ENCODE measurements at regions not wholly inside any gene's neighbourhood (a gene's known extent, or its start where the extent isn't known, plus 50 kb on each side); places are given as distances from the start of the nearest gene placed in this dataset.

DNA sequence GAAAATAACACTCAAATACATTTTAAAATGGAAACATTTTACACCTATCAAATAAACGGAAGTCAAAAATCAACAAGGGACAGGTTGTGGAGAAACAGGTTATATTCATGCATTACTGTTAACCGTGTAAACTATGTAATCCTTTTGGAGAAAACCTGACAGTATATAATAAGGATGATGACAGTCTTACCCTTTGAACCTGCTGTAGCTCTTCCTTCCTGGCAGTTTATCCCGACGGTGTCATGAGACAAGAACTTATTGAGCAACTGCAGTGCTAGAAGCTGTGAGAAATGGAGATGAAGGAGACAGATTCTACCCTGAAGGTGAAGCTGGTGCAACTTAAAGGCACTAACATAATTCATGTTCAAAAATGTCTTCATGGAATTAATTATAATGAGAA lies 76.7 kb downstream of the PLEKHG1 start:
- TF ChIP-seq, protein P1, sequence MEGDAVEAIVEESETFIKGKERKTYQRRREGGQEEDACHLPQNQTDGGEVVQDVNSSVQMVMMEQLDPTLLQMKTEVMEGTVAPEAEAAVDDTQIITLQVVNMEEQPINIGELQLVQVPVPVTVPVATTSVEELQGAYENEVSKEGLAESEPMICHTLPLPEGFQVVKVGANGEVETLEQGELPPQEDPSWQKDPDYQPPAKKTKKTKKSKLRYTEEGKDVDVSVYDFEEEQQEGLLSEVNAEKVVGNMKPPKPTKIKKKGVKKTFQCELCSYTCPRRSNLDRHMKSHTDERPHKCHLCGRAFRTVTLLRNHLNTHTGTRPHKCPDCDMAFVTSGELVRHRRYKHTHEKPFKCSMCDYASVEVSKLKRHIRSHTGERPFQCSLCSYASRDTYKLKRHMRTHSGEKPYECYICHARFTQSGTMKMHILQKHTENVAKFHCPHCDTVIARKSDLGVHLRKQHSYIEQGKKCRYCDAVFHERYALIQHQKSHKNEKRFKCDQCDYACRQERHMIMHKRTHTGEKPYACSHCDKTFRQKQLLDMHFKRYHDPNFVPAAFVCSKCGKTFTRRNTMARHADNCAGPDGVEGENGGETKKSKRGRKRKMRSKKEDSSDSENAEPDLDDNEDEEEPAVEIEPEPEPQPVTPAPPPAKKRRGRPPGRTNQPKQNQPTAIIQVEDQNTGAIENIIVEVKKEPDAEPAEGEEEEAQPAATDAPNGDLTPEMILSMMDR (conservative IDR thresholded peaks at IDR 0.05; ENCODE audit: low read depth, low read length): no peak
- H3K9ac ChIP-seq: no peak overlapping the region

DNA sequence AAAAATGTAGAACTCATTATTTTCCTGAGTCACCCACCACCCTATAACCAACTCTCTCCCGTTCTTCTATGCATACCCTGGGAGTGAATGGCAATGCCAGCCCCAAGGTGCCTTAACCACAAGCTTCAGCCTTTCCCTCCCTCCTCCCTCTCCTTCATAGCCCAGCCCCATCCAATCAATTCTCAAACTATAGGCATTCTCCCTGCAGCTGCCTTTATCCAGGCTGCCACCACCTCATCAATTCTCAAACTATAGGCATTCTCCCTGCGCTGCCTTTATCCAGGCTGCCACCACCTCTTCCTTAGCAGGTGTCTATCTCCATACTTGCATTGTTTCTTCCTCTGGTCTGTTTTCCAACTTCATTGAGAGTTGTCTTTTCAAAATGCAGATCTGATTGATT lies 77.1 kb downstream of the PLEKHG1 start:
- Histone ChIP-seq H3K4me2 (no peak overlapping the region), H3K4me3 (IDR thresholded peaks at IDR 0.05; ENCODE audit: insufficient read depth, low read depth, low read length) (no peak overlapping the region), H3K36me3 (ENCODE audit: insufficient read depth) (no peaks in the 10 kb centered on the region), H3K27ac (no peak overlapping the region), H3K9ac (no peak overlapping the region), H4K20me1 (ENCODE audit: insufficient read depth) (no peaks in the 10 kb centered on the region), H3K79me2 (ENCODE audit: insufficient read depth, low read depth) (no peaks in the 10 kb centered on the region), H3K27me3 (ENCODE audit: insufficient read depth, low read depth) (no peaks in the 10 kb centered on the region), H2AFZ (ENCODE audit: low read depth) (no peak overlapping the region), H3K4me1 (ENCODE audit: low read depth, poor library complexity, severe bottlenecking) (no peaks in the 10 kb centered on the region)
- TF ChIP-seq, protein P1 (conservative IDR thresholded peaks at IDR 0.05; ENCODE audit: low read depth, low read length): no peak

More for the DNA sequence above, 76.7 kb downstream of the PLEKHG1 start:
- Histone ChIP-seq H2AFZ (ENCODE audit: low read depth) (no peak overlapping the region), H3K4me2 (no peak overlapping the region), H3K4me1 (ENCODE audit: low read depth, poor library complexity, severe bottlenecking) (no peaks in the 10 kb centered on the region), H3K4me3 (IDR thresholded peaks at IDR 0.05; ENCODE audit: insufficient read depth, low read depth, low read length) (no peak overlapping the region), H3K27me3 (ENCODE audit: insufficient read depth, low read depth) (no peaks in the 10 kb centered on the region), H3K27ac (no peak overlapping the region), H3K79me2 (ENCODE audit: insufficient read depth, low read depth) (no peaks in the 10 kb centered on the region), H3K36me3 (ENCODE audit: insufficient read depth) (no peaks in the 10 kb centered on the region), H4K20me1 (ENCODE audit: insufficient read depth) (no peaks in the 10 kb centered on the region)

DNA sequence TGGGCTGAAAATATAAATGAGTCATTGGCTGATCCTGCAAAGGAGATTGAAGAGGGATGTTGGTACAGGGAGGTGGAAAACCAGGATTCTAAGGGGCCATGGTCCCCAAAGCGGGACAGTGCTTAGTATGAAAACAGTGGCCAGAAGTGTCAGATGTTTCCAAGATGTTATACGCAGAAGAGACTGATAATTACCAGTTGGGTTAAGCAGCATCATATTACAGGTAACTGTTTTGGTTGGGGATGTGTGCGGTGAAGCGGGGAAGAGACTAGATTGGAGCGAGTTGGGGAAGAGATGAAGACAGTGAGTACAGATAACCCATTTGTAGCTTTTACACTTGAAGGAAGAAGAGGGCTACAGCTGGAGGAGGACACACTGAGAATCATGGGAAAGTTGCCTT lies 80.8 kb downstream of the PLEKHG1 start:
- no peaks in the 10 kb centered on the region for H3K4me1 ChIP-seq (ENCODE audit: low read depth, poor library complexity, severe bottlenecking)
- no peak overlapping the region for H2AFZ ChIP-seq (ENCODE audit: low read depth)
- H3K27ac ChIP-seq: no peak overlapping the region
- H3K79me2 ChIP-seq (ENCODE audit: insufficient read depth, low read depth): no peaks in the 10 kb centered on the region
- H3K9ac ChIP-seq: no peak overlapping the region
- no peaks in the 10 kb centered on the region for H3K36me3 ChIP-seq (ENCODE audit: insufficient read depth)
- H3K4me3 ChIP-seq (IDR thresholded peaks at IDR 0.05; ENCODE audit: insufficient read depth, low read depth, low read length): no peak overlapping the region
- H4K20me1 ChIP-seq (ENCODE audit: insufficient read depth): no peaks in the 10 kb centered on the region
- TF ChIP-seq, protein P1 (conservative IDR thresholded peaks at IDR 0.05; ENCODE audit: low read depth, low read length): no peak
- H3K27me3 ChIP-seq (ENCODE audit: insufficient read depth, low read depth): no peaks in the 10 kb centered on the region
- H3K4me2 ChIP-seq: no peak overlapping the region

DNA sequence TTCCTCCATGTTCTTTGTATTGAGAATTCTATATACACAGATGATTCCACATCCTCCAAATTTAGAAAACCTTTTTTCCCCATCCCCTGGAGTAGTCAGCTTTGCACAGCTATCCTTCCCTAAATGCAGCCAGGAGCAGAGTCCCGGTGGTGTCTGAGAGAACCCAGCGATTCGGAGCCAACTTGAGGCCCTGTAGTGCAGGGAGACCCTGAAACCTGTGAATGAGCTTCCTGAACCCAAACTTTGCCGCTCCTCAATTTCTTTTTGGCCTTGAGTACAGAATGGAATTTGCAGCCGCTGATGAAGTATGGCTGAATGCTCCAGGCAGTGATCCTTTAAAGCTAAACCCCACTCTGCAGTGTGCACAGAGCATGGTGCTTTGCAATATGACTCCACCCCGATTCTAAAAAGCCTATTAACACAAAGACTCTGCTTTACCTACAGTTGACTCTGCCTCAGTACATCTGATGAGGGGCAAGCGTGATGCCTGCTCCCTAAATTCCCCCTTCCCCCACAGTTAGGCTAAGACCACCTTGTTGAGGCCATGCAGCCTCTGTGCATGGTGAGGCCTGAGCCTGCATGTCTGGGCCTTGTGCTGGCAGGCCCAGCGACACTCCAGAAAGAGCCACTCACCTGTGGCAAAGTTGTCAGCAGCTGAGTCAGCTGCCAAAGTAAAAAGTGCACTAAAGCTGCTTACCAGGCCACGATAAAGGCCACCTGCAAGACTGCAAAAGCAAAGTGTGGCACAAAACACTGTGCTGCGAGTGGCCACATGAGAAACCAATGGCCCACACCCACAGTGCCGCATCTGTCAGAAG lies 82.1 kb downstream of the PLEKHG1 start:
- no peaks in the 10 kb centered on the region for H3K79me2 ChIP-seq (ENCODE audit: insufficient read depth, low read depth)
- no peaks in the 10 kb centered on the region for H3K36me3 ChIP-seq (ENCODE audit: insufficient read depth)
- no peak overlapping the region for H3K9ac ChIP-seq
- no peak overlapping the region for H3K4me2 ChIP-seq
- TF ChIP-seq, protein P1 (conservative IDR thresholded peaks at IDR 0.05; ENCODE audit: low read depth, low read length): no peak
- no peaks in the 10 kb centered on the region for H3K27me3 ChIP-seq (ENCODE audit: insufficient read depth, low read depth)
- H3K27ac ChIP-seq: no peak overlapping the region
- H4K20me1 ChIP-seq (ENCODE audit: insufficient read depth): no peaks in the 10 kb centered on the region
- H3K4me3 ChIP-seq (IDR thresholded peaks at IDR 0.05; ENCODE audit: insufficient read depth, low read depth, low read length): no peak overlapping the region
- H2AFZ ChIP-seq (ENCODE audit: low read depth): no peak overlapping the region
- no peaks in the 10 kb centered on the region for H3K4me1 ChIP-seq (ENCODE audit: low read depth, poor library complexity, severe bottlenecking)

Measured in KMS-11 (cell line).